HG03060 (cell line): ENCODE measurements at regions not wholly inside any gene's neighbourhood (a gene's known extent, or its start where the extent isn't known, plus 50 kb on each side); places are given as distances from the start of the nearest gene placed in this dataset.
"Not testable (repeated sequence)": the region's sequence is repeated elsewhere in the genome, so short reads cannot be mapped to it uniquely, and the experiment has no call there.

ENCODE experiments used
- ATAC-seq: cut with Tn5 transposase; IDR thresholded peaks from one replicate; pipeline ENCODE4 v1.9.1; 2021; ENCODE audit warnings: low read depth, moderate number of reproducible peaks; ENCODE audit not compliant: unreplicated experiment

DNA sequence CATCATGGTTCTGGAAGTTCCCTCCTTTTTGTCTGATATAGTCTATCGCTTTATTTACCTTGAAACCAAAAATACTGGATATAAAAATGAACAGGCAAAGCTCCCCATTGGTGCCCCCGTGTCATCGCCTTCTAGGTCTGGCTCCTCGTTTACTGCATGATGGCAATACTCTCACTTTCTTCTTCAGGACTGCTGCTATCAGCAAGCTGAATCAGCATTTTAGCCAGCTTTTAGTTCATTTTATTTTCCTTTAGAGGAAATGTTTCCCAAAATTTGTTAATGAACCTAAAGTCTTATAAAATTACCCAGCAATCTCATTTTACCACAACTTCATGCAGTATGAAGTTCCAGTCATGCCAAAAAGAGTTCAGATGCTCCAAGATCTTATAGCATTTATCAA is 80.5 kb downstream of the ZIC3 start:
- ATAC-seq = no peak

DNA sequence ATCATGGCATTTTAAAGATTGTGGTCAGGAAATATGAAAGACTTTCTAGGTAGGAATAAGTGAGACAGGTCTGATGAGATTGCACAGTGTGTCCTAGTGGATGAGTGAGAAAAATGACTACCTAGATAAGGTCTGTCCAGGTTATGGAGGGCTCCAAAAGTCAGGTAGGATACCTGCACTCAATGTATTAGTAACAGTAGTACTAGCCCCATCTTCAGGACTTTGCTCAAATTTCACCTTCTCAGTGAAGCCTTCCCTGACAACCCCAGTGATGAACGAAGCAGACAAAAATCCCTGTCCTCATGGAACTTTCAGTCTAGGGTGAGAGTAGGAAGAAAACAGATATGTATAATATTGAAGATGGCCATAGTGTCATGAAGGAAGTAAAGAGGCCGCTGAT is 85.7 kb downstream of the ZIC3 start:
- ATAC-seq = no peak

DNA sequence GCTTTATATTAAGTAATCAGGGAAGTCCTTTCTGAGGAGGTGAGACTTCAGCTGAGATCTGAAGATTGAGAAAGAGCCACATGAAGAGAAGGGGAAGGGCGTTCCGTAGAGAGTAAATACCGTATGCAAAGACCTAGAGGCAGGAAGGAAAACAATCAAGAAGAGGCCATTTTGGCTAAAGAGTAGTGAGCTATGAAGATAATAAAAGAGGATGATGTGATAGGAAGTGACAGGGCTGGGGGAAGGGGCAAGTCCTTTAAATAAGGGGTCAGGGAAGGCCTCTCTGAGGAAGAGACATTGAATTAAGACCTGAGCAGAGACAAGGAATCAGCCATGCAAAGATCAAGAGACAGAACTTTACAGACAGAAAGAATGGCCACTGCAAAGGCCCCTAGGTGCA is 86.2 kb downstream of the ZIC3 start:
- ATAC-seq = no peak

DNA sequence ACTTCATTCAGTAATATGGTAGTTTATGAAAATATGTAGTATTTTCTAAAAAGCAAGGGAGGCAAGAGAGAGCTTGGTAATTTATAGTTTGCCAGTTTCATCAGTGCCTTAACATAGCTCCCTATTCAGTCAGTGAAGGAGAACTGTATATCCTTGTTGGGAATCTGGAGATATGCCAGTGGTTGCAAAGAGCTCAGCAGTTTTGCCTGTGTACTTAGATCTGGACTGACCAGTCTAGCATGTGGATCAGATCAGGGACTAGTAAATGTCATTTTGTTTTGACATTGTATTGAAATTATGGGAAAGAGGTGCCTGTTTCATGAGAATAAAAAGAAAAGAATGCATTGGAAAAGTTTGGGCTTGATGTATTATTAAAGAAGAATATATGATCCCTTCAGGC is 88.6 kb downstream of the ZIC3 start:
- no peak for ATAC-seq

DNA sequence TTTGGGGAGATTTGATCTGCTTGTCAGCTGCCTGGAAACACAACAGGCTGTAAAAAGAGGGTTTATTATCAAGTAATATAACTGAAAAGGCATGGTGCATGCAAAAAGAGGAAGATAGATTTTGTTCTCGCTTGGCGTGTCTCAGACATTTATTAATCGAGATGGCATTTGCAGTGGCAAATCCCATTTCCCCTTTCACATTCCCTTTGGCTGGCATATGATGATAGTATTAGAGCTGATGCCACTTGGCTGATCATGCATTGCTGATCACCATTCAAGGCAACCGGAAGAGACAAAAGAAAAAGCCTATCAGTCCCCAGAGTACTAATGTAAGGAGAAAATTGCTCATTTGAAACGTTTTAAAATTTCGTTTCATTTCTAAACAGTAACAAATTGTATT is 101.8 kb downstream of the ZIC3 start:
- no peak for ATAC-seq

DNA sequence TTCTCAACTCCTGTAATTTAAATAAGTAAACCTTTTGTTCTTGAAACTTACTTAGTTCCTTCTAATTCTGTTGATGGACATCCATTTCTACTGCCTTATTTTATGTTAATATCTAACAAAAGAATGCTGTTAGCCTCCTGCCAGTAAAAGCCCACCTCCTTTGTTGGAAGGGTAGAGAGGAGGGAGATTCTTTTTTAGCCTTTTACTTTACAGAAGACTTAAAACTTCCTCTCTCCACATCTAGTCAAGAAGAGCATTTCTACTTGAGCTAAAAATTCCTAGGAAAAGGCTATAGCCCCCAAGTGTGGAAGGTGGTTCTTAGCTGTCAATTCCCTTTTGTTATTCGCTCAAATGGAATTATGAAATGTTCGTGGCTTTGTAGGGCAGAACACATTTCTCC is 118.7 kb downstream of the ZIC3 start:
- ATAC-seq = no peak

DNA sequence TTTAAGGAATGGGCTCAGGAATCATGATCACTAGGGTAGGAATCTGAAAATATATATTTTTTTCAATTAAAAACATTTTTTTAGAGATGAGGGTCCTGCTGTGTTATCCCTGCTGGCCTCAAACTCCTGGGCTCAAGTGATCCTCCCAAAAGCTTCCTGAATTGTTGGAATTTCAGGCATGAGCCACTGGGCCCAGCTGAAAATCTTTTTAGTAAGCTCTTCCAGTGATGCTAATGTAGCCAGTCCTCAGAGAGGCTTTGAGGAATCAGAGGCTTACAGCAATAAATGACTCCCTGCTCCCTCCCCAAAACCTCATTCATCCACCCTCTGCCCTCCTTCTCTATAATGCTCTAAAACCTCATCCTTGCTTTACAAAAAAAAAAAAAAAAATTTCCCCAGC is 129.5 kb downstream of the ZIC3 start:
- ATAC-seq = no peak

DNA sequence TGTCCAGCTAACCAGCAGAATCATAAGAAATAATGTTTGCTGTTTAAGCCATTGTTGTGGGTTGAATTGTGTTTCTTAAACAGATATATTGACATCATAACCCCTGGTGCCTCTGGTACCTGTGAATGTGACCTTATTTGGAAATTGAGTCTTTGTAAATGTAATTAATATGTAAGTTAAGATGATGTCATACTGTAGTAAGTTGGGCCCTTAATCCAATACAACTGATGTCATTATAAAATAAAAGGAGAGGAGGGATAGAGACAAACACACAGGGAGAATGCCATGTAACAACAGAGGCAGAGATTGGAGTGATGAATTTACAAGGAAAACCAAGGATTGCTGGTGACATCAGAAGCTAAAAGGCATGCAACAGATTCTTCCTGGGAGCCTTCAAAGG is 141.4 kb downstream of the ZIC3 start:
- no peak for ATAC-seq

DNA sequence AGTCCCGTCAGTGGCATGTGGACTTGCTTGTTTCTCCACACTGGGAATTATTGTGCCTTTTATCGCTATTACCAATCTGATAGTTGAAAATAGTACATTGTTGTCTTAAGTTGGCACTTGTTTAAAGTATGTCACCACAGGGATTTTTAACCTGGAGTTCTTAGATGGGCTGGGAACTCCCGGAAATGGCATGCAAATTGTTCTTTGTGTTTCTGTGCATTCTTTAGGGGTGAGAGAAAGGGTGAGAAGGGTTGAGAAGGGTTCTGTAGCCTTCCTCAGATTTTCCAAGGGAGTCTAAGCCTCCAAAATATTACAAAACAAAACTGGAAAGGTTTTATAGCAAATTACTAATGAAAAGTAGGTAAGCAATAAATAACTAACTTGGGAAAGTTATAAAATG is 176.9 kb downstream of the ZIC3 start:
- no peak for ATAC-seq

DNA sequence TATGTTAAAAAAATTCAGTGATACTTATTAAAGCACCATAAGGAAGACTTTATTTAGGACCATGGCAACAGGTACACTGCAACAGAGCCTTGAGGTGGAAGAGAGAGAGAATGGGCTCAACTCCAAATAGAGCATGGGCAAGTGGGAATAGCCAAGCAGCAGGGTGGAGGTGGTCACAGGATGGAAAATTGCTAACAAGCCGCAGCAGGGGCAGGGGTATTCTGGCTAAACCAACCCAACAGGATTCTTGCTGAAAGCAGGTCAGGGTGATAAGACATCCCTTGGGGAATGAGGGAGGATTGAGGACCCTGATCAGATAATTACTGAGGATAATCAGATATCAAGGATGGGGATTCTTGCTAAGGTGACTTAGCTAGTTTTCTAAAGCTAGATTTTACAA is 177.5 kb downstream of the ZIC3 start:
- no peak for ATAC-seq

DNA sequence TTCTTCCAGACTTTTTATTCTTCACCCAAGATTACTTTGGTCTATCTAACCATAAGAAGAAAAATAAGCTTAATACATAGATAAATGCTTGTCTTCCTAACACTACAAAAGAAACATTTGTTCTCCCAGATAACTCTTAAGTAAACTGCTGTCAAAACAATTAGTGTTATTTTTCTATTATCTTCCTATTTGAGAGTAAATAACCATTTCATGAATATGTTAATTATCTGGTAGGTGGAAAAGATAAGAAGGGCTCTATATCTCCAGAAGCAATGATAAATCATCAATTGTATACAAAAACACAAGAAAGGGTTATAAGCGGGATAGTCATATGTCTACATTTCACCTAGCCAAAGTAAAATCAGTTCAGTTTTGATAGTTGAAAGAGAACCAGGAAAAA is 180.4 kb downstream of the ZIC3 start:
- no peak for ATAC-seq

DNA sequence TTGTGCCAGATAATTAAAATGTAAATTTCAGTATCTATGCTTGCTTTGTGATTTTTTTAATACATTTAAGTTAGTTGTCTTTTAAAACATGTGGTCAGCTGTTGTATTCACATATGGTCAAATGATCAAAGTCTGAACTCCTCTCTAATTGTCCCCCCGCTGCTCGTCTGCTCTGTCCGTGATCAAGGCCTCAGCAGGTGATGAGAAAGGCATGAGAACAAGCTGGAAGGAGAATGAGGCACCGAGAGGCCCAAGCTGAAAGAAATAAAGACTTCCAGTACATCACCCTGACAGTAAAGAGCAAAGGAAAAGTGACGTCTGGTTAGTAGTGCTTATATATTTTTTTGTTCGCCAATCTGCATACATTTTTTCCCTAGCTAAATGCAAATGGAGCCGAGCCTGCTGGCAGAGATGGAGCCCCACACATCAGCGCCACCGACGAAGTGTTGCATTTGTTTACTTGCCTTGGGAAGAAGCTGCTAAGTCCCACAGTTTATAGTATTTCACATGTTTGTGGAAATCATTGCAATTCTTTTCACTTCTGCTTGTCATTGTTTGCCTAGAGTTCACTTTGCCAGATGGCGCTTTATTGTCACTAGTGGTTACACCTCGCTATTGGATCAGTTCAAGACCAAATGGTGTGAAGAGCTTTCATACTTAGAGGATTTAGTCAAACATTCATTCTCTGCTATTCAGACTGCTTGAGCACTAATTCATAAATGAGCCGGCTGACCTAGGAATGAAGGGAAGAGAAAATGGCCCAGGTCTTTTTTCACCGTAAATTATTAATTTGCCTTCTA is 181.5 kb downstream of the ZIC3 start:
- no peak for ATAC-seq

DNA sequence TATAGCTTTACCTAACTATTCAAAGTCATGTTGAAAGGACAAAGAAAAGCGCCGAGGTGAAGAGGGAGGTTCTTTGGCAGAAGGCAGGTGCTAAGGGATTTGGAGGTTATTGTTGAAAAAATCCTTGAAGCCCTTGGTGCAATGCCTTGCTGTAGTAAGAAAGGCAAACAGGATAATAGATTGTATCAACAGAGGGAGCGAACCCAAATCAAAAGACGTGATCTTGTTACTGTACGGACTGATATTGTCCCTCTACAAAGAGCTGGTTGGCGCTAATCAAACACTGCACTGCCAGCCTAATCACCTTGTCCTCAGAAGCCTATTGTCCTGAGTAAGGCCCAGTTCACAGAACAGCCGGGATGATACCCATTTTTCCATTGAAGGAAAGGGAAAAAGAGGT is 182.9 kb downstream of the ZIC3 start:
- no peak for ATAC-seq

DNA sequence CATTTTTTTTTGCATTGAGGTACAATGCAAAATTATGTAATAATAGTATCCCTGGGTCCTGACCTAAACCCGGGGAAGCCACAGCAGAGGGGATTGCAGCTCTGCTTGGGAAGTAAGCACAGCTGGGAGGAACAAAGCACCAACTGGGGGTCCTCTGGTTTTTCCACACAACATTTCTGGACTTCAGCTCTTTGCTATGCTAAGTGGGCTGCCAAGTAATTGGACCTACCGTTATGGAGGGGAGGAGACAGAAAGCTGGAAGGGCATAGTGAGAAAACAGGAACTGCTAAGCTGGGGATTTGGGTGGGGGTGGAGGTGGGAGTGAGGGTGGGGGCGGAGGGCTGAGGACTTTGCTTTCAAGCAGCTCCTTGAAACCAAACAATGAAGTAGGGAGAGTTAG is 183.3 kb downstream of the ZIC3 start:
- ATAC-seq = no peak

DNA sequence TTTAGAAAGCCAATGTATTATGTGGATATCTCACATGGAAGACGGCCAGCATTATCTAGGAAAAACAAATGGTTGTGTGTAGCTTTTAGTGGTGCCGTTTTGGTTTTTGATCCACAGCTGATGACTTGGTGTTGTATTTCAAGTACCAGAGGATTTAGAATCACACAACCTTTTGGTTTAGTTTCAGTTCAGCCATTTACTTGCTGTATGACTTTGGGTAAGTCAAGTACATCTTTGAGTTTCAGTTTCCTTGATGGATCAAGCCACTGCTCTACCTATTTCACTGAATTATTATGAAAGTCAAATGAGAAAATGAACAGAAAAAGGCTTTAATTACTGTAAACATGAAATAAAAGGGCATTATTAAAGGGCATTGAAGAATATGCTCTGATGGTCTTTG is 205.6 kb downstream of the ZIC3 start:
- ATAC-seq = no peak

DNA sequence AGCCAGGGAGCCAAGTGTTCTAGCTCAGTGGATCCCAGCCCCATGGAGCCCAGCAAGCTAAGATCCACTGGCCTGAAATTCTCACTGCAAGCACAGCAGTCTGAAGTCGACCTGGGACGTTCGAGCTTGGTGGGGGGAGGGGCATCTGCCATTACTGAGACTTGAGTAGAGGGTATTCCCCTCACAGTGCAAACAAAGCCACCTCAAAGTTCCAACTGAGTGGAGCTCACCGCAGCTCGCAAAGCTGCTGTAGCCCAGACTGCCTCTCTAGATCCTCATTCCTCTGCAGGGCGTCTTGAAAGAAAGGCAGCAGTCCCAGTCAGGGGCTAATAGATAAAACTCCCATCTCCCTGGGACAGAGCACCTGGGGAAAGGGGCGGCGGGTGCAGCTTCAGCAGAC is 226.3 kb downstream of the ZIC3 start:
- ATAC-seq = no peak

DNA sequence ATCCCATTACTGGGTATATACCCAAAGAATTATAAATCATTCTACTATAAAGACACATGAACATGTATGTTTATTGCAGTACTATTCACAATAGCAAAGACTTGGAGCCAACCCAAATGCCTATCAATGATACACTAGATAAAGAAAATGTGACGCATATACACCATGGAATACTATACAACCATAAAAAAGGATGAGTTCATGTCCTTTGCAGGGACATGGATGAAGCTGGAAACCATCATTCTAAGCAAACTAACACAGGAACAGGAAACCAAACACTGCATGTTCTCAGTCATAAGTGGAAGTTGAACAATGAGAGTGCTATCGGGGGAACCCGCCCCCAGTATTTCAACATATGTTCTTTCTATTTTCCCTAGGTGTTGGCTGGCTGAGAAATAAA is 232.0 kb downstream of the ZIC3 start:
- ATAC-seq = not testable (repeated sequence)

DNA sequence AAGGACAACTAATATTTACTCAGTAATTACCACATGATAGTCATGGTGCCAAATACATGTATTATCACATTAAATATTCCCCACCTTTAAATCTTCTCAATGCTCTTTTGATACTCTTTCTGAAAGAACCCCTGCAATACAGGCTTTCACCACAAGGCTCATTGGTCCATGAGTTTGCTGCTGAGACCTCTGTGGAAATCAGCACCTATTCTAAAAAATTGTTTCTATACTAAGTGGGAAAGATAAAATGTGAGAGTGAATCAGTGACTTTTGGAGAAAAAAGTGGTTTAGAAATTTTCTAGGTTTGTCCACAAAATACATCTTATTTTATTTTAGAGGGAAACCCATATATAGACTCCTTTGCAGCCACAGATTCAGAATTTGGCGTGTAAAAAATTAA is 257.3 kb downstream of the ZIC3 start:
- ATAC-seq = no peak

DNA sequence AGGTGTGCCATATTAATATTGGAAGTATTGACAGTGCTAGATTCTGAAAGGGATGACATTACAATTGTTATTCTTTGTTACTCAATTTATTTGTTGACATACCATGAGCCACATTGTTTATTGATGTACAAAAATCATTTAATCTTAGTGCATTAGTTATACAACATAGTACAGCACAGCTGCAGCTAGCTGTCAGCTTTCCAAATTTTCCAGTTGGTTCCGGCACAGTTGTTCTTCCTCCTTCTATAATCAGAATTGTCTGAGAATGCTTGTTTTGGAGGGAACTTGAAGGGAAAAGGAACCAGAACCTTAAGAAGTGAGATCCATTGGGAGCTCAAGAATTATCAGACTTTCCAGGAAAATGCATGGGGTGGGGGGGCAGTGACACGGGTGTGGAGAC is 281.4 kb downstream of the ZIC3 start:
- ATAC-seq = no peak

DNA sequence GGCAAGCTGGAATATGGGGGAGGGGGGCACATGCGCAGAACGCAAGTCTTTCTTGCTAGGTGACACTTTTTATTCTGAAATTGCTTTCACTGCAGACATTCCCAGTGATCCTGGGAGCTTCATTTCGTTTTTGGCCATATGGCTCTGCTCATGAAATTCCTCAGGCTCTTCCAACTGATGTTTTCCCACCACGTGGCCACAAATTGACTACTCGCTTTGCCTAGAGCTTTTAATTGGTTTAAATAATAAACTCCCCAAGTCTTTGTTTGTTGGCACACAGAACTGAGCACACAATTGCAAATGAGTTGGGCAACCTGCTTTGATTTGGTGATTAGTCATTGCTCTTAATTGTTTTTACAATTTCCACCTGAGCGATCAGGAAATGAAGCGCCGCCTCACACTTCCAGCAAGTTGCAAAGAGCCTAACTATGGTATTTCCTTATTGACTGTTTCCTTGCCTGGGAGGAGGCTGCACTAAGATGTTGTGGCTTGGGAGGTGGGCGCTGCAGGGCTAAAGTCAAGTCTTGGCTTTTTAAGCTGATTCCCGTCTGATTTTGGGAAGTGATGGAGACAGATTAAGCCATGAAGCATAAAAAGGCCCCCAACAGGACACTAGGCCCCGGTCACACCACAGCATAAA is 282.5 kb downstream of the ZIC3 start:
- no peak for ATAC-seq

DNA sequence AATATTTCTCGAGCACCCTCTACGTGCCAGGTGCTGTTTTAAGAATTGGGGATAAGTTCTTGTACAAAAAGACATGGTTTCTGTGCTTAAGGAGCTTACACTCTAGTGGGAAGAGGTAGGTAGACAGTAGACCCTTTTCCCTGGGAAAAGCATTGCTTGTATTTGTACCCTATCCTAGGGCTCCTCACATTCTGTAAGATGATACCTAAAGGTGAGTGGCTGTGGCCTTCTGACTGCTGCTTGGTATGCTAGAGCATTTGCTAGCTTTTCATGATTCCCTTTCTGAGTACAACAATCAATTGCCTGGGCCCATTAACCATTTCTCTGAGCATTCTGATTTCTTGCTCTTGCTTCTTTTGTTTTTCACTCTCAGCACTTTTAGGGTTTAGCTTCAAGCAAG is 286.6 kb downstream of the ZIC3 start:
- no peak for ATAC-seq

DNA sequence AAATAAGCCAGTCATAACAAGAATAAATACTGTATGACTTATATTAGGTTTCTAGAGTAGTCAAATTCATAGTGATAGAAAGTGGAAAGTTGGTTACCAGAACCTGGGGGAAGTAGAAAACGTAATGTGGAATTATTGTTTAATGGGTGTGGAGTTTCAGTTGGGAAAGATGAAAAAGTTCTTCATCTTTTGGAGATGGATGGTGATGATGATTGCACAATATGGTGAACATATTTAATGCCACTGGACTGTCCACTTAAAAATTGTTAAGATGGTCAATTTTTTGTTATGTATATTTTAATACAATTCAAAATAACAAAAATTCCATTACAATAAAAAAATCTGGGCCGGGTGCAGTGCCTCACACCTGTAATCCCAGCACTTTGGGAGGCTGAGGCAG is 289.6 kb downstream of the ZIC3 start:
- no peak for ATAC-seq
